WTC11 (cell line): ENCODE measurements at regions not wholly inside any gene's neighbourhood (a gene's known extent, or its start where the extent isn't known, plus 50 kb on each side); places are given as distances from the start of the nearest gene placed in this dataset.

Source experiments
- FOXJ3 ChIP-seq: sonication (generic); formaldehyde crosslinking; IDR thresholded peaks from 2 replicates; pipeline ENCODE4 v1.9.0; 2021; ENCODE audit warnings: missing genetic modification reagents, mild to moderate bottlenecking, borderline replicate concordance
- FOXK1 ChIP-seq: sonication (generic); formaldehyde crosslinking; IDR thresholded peaks from 2 replicates; pipeline ENCODE4 v1.8.0; 2022; ENCODE audit warnings: mild to moderate bottlenecking, moderate library complexity, missing genetic modification reagents
- MXD4 ChIP-seq: fragments of 250-450 bp; sonication (Bioruptor Pico); IDR thresholded peaks from 2 replicates; pipeline ENCODE4 v1.8.0; 2021; ENCODE audit warnings: mild to moderate bottlenecking, moderate library complexity, borderline replicate concordance
- NFE2L1 ChIP-seq: sonication (generic); formaldehyde crosslinking; IDR thresholded peaks from 2 replicates; pipeline ENCODE4 v1.8.1; 2023; ENCODE audit warnings: missing genetic modification reagents
- NR2C2 ChIP-seq: sonication (generic); formaldehyde crosslinking; IDR thresholded peaks from 2 replicates; pipeline ENCODE4 v1.8.0; 2022; ENCODE audit warnings: mild to moderate bottlenecking, missing genetic modification reagents
- TCF7 ChIP-seq: sonication (generic); formaldehyde crosslinking; IDR thresholded peaks from 2 replicates; pipeline ENCODE4 v1.8.0; 2022; ENCODE audit warnings: mild to moderate bottlenecking, low read depth, missing genetic modification reagents, moderate library complexity
- ZNF232 ChIP-seq: sonication (generic); formaldehyde crosslinking; IDR thresholded peaks from 2 replicates; pipeline ENCODE4 v1.8.0; 2022; ENCODE audit warnings: mild to moderate bottlenecking, missing genetic modification reagents
- TF ChIP-seq, protein P1 (sequence below): sonication (generic); formaldehyde crosslinking; IDR thresholded peaks from 2 replicates; pipeline ENCODE4 v1.8.1; 2022; ENCODE audit warnings: mild to moderate bottlenecking, moderate library complexity, missing genetic modification reagents
- TF ChIP-seq, protein P2 (sequence below): fragments of 200-600 bp; IDR thresholded peaks from 2 replicates; pipeline ENCODE4 v1.8.0; 2022; ENCODE audit warnings: antibody characterized with exemption
- TF ChIP-seq, protein P3 (sequence below): sonication (generic); formaldehyde crosslinking; IDR thresholded peaks from 2 replicates; pipeline ENCODE4 v1.8.1; 2022; ENCODE audit warnings: mild to moderate bottlenecking, missing genetic modification reagents, moderate library complexity, borderline replicate concordance
- TF ChIP-seq, protein P4 (sequence below): fragments of 250-450 bp; sonication (Bioruptor Pico); IDR thresholded peaks from 2 replicates; pipeline ENCODE4 v2.1.2; 2022; ENCODE audit warnings: mild to moderate bottlenecking, moderate library complexity

DNA sequence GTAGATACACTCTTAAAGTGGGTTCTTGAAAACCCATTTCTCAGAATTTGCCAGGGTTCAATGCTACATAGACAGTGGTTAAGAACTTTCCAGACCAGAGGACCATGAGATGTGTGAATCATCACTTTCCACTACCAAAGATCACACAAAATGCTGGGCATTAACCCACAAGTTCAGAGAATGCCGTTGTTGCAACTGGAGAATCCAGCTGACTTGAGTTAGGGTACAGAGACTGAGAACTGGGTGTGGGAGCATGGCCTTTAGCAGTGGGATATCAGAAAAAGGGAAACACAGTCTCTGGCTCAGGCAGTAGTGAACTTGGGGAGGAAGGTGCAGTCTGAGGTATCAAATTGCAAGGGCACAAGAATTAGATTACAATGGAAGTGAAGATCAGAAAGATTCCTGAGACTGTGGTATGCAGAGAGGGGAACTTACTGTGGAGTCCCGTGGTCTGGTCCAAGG lies 51.5 kb upstream of the WDFY2 start:
- TF ChIP-seq, protein P1, sequence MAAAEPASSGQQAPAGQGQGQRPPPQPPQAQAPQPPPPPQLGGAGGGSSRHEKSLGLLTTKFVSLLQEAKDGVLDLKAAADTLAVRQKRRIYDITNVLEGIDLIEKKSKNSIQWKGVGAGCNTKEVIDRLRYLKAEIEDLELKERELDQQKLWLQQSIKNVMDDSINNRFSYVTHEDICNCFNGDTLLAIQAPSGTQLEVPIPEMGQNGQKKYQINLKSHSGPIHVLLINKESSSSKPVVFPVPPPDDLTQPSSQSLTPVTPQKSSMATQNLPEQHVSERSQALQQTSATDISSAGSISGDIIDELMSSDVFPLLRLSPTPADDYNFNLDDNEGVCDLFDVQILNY (CRISPR knock-in tag), result no peak
- TF ChIP-seq, protein P2, sequence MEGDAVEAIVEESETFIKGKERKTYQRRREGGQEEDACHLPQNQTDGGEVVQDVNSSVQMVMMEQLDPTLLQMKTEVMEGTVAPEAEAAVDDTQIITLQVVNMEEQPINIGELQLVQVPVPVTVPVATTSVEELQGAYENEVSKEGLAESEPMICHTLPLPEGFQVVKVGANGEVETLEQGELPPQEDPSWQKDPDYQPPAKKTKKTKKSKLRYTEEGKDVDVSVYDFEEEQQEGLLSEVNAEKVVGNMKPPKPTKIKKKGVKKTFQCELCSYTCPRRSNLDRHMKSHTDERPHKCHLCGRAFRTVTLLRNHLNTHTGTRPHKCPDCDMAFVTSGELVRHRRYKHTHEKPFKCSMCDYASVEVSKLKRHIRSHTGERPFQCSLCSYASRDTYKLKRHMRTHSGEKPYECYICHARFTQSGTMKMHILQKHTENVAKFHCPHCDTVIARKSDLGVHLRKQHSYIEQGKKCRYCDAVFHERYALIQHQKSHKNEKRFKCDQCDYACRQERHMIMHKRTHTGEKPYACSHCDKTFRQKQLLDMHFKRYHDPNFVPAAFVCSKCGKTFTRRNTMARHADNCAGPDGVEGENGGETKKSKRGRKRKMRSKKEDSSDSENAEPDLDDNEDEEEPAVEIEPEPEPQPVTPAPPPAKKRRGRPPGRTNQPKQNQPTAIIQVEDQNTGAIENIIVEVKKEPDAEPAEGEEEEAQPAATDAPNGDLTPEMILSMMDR, result no peak
- TF ChIP-seq TCF7 (CRISPR knock-in tag) (no peak), NFE2L1 (CRISPR knock-in tag) (no peak), ZNF232 (CRISPR knock-in tag) (no peak), MXD4 (CRISPR knock-in tag) (no peak), NR2C2 (CRISPR knock-in tag) (no peak), FOXK1 (no peak), FOXJ3 (CRISPR knock-in tag) (no peak)
- TF ChIP-seq, protein P3, sequence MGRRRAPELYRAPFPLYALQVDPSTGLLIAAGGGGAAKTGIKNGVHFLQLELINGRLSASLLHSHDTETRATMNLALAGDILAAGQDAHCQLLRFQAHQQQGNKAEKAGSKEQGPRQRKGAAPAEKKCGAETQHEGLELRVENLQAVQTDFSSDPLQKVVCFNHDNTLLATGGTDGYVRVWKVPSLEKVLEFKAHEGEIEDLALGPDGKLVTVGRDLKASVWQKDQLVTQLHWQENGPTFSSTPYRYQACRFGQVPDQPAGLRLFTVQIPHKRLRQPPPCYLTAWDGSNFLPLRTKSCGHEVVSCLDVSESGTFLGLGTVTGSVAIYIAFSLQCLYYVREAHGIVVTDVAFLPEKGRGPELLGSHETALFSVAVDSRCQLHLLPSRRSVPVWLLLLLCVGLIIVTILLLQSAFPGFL (CRISPR knock-in tag), result no peak
- TF ChIP-seq, protein P4, sequence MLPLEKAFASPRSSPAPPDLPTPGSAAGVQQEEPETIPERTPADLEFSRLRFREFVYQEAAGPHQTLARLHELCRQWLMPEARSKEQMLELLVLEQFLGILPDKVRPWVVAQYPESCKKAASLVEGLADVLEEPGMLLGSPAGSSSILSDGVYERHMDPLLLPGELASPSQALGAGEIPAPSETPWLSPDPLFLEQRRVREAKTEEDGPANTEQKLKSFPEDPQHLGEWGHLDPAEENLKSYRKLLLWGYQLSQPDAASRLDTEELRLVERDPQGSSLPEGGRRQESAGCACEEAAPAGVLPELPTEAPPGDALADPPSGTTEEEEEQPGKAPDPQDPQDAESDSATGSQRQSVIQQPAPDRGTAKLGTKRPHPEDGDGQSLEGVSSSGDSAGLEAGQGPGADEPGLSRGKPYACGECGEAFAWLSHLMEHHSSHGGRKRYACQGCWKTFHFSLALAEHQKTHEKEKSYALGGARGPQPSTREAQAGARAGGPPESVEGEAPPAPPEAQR, result no peak
